ENCODE measurements at regions not wholly inside any gene's neighbourhood (a gene's known extent, or its start where the extent isn't known, plus 50 kb on each side); places are given as distances from the start of the nearest gene placed in this dataset.
A peak's percentile ranks its signal among the peaks of the same experiment; 100 is the strongest.

GRCh38 chr1:117783606-117784396, 145.6 kb downstream of the GDAP2 start:
- TF ChIP-seq CTCF (IDR thresholded peaks at IDR 0.05; ENCODE audit: insufficient read depth, low read depth, low read length), result no peak
- no peak for DNase-seq (ENCODE audit: low read depth)
- no peak overlapping the region for H3K4me3 ChIP-seq (ENCODE audit: low read depth, low read length)

GRCh38 chr1:117788014-117788413, 141.4 kb downstream of the GDAP2 start:
- DNase-seq (ENCODE audit: low read depth), result no peak
- H3K4me3 ChIP-seq (ENCODE audit: low read depth, low read length), result no peak overlapping the region
- TF ChIP-seq CTCF (IDR thresholded peaks at IDR 0.05; ENCODE audit: insufficient read depth, low read depth, low read length), result no peak

GRCh38 chr1:117793413-117793812, 136.0 kb downstream of the GDAP2 start:
- no peak overlapping the region for H3K4me3 ChIP-seq (ENCODE audit: low read depth, low read length)
- TF ChIP-seq CTCF (IDR thresholded peaks at IDR 0.05; ENCODE audit: insufficient read depth, low read depth, low read length), result no peak
- no peak for DNase-seq (ENCODE audit: low read depth)

- TF ChIP-seq CTCF (IDR thresholded peaks at IDR 0.05; ENCODE audit: insufficient read depth, low read depth, low read length), result no peak
- DNase-seq (ENCODE audit: low read depth), result peak; percentile 25
- no peak overlapping the region for H3K4me3 ChIP-seq (ENCODE audit: low read depth, low read length)
Measured at GRCh38 chr1:117794073-117794472, 135.3 kb downstream of the GDAP2 start.

GRCh38 chr1:117795190-117795589, 134.2 kb downstream of the GDAP2 start:
- peak; percentile 60 for DNase-seq (ENCODE audit: low read depth)
- no peak overlapping the region for H3K4me3 ChIP-seq (ENCODE audit: low read depth, low read length)
- peak; percentile 18 for TF ChIP-seq CTCF (IDR thresholded peaks at IDR 0.05; ENCODE audit: insufficient read depth, low read depth, low read length)

GRCh38 chr1:117795792-117796191, 133.6 kb downstream of the GDAP2 start:
- no peak for TF ChIP-seq CTCF (IDR thresholded peaks at IDR 0.05; ENCODE audit: insufficient read depth, low read depth, low read length)
- no peak overlapping the region for H3K4me3 ChIP-seq (ENCODE audit: low read depth, low read length)
- DNase-seq (ENCODE audit: low read depth), result no peak

GRCh38 chr1:117796226-117796625, 133.2 kb downstream of the GDAP2 start:
- no peak for DNase-seq (ENCODE audit: low read depth)

More at GRCh38 chr1:117796226-117796625, 133.2 kb downstream of the GDAP2 start:
- H3K4me3 ChIP-seq (ENCODE audit: low read depth, low read length), result no peak overlapping the region
- no peak for TF ChIP-seq CTCF (IDR thresholded peaks at IDR 0.05; ENCODE audit: insufficient read depth, low read depth, low read length)
